DMS53 treated with DMSO at 0.1 percent for 48 hours (cell line): ENCODE measurements at regions not wholly inside any gene's neighbourhood (a gene's known extent, or its start where the extent isn't known, plus 50 kb on each side); places are given as distances from the start of the nearest gene placed in this dataset.
"Not testable (repeated sequence)": the region's sequence is repeated elsewhere in the genome, so short reads cannot be mapped to it uniquely, and the experiment has no call there.

Source experiments
- DNase-seq: peaks from one replicate; lab custom pipeline; 2025; ENCODE audit not compliant: unreplicated experiment; lab: John Stamatoyannopoulos, UW

DNA sequence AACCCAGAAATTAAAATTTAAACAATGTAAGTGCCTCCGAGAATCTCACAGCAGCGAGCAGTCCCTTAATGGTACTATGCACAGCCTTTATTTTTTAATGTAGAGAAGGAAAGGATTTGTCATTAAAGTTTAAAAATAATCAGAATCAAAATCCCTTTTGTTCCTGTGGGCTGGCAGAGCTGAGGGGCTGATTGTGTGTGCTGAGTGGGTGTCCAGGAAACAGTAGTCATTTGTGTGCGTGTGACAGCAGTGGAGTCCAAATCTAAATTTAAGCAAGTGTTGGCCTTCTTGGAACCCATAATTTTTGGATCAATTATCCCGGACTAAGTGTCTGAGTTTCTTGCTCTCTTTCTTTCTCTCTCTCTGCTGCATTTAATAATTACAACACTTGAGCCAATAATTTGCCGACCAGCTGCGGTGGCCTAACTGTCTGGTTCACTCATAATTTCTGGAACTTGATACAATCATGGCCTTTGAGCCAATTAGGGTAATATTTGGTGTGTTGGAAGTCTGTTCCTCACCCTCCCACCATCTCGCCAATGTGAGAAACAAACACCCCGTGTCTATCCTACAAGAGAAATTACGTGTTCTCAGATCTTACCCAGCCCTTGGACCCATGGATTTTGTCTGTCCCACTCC, 528.0 kb downstream of the SOX6 start:
- DNase-seq = no peak

DNA sequence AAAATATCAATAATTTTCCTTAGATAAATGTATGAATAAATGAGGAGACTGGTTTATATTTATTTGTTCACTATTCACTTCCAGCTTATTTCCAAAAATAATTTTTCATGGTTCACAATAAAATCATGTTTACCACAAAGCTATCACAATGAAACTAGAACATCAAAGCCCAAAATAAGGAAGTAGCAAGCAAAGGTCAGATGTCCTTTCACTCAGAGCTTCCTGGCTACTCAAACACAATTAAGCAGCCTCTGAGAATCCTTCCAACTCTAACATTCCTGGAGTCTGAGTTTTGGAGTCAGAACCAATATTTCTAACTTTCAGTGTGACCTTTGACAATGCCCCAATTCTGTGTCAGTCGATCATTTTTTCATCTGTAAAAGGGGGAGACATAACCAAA, 527.0 kb downstream of the SOX6 start:
- no peak for DNase-seq

- DNase-seq = no peak
These were observed 525.5 kb downstream of the SOX6 start for GRCh38 chr11:15830741-15831428.

- DNase-seq = no peak
These were observed 520.4 kb downstream of the SOX6 start for GRCh38 chr11:15835788-15836411.

- no peak for DNase-seq
These were observed 519.6 kb downstream of the SOX6 start for GRCh38 chr11:15836795-15837194.

DNA sequence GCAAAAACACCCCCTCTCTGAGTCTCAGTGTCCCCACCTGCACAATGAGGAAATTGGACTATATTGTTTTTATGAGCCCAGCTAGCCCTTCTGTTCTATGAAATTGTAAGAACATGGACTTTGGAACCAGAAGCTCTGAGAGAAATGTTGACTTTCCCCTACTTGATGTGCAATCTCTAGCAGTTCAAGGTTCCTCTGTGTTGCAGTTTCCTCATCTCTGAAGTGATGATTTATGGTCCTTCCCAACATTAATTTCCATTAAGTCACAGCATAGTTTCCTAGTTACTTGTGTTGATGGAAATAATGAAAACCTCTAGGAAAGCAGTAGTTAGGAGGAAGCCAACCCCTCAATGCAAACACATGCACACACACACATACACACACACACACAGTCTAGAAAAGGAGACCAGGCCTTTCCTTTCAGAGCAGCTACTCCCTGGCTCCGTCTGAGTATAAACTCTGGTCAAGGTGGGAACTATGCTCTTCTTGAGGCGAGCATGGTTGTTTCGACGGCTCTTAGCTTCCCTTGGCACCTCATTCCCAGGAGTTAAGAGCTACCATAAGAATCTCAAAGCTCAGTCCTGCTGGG, 518.4 kb downstream of the SOX6 start:
- DNase-seq = peak; percentile 7

DNA sequence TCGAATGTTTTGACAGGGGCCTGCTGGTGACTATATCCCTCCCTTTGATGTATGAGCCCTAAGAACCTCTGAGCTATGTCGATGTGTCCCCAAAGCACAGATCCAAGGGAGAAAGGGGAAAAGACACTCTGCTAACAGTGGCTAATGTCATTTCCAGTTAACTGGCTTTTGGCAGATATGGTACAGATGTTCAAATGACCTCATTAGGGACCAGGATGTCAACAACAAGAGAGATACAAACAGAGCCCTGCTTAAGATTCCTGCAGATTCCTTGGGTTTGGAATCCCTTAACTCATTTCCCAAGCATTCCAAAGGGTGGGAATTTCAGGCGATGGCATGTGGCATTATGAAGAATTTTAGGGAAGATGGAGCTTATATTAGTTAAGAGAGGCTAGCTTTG, 517.3 kb downstream of the SOX6 start:
- DNase-seq = no peak

GRCh38 chr11:15840966-15841365, 515.4 kb downstream of the SOX6 start:
- DNase-seq = no peak

- DNase-seq = no peak
These were observed 514.2 kb downstream of the SOX6 start for GRCh38 chr11:15841931-15842740.

- no peak for DNase-seq
These were observed 513.0 kb downstream of the SOX6 start for GRCh38 chr11:15843309-15843872.

DNA sequence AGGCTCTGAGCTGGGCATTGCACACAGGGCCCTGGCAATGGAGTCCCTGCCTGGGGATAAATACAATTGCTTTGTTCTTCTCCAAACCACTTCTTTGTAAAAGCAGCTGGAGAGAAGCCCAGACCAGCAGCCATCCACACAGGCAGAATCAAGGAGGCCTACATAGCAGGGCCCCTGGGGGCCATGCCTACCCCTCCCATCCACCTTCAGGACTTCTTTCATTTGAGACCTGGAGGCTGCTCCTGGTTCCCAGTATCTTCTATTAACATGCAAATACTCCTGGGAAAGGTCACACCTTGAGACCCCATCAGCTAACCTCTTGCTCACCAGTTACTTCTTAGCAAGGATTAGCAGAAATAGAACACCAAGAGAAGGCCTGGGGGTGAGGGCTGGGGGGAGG, 511.1 kb downstream of the SOX6 start:
- DNase-seq = no peak

DNA sequence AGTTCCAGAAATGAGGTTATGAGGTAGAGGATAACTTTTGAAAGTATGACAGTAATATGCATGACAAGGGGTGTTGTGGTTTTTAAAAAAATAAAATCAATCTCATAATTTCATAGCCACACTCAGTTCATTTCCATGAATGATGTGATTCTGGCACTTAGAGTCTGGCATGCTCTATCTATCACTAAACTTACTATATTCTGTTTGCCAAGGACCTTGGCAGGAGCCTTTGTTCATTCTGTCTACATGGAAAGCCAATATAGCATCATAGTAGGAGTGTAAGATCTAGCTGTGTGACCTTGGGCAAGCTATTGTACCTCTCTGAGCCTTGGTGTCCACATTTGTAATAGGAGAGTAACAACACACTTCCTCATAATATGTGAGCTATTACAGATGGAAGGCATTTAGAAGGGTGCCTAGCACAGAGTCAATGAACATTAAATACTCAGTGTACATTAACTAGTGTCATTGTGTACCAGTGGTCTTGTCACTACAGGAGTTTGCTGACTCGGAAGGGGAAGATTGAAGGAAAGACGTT, 507.6 kb downstream of the SOX6 start:
- no peak for DNase-seq

DNA sequence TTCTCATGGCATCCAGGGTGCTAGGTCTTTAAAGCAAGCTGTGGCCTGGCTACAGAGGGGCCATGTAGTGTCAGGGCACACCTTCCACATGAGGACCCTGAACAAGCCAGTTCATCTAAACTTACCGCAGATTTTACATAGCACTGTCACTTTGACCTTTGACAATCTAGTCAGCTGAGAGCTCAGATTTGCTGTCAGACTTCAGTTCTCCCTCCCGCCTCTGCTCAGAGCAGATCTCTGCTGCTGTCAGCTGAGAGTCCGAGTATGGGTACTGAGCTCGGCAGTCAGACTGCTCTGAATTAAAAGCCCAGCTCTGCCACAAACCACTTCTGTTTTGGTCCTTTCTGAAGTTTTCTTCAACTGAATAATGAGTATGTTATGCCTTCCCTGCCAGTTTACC, 507.1 kb downstream of the SOX6 start:
- DNase-seq = no peak

DNA sequence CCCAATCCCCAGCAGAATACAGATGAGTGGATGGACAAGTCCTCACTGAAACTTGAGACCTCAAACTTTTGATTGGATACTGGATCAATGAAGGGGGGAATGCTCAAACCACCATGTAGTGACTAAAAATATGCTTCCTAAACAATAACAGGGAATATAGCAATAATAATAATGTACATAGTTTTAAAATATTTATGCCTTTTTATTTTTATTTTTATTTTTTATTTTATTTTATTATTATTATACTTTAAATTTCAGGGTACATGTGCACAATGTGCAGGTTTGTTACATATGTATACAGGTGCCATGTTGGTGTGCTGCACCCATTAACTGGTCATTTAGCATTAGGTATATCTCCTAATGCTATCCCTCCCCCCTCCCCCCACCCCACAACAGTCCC, 506.0 kb downstream of the SOX6 start:
- not testable (repeated sequence) for DNase-seq

- DNase-seq = no peak
These were observed 505.3 kb downstream of the SOX6 start for GRCh38 chr11:15851051-15851498.

DNA sequence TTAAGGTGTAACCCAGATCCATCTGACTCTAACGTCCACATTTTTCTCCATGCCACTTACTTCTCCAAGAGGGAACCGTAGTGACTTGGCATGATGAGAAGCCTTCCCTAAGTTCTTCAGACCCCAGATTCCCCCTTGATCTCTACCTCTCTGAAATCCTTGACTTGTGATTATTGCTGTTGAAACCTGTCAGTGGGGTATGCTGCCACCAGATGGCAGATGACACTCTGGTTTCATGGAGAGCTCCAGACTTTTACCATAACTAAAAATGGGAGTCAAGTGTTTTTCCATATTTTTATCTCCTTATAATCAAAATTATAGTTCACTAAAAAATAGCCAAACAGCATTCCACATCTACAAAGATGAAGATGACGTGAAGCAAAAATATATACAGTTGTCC, 504.2 kb downstream of the SOX6 start:
- DNase-seq = peak; percentile 21

DNA sequence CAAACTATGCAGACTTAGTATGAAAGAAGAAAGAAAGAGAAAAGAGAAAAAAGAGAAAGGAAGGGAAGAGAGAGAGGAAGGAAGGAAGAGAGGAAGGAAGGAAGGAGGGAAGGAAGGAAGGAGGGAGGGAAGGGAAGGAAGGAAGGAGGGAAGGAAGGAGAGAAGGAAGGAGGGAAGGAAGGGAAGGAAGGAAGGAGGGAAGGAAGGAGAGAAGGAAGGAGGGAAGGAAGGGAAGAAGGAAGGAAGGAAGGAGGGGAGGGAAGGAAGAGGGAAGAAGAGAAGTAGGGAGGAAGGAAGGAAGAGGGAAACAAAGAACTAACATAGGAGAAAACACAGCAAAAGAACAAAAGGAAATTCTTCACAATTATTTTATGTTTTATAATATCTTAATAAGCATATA, 502.1 kb downstream of the SOX6 start:
- DNase-seq = no peak

- DNase-seq = no peak
These were observed 497.5 kb downstream of the SOX6 start for GRCh38 chr11:15858881-15859280.

DNA sequence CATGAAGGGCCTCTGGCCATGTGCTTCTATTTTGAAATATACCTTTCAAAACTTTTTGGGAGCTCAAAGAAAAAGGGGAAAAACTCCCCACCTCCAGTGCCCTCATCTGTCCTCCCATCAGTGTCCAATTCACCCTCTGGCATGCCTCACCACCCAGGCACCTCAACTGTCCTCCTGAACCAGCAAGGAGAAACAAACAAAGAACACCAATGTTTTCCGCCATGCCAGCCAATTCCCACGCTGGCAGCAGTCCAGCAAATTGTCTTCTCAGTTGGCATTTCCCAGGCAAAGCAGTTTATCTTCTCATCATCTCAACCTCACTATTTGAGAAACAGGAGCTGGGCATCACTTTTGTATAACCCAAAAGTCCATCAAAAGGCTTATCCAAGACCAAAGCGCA, 496.9 kb downstream of the SOX6 start:
- DNase-seq = no peak

DNA sequence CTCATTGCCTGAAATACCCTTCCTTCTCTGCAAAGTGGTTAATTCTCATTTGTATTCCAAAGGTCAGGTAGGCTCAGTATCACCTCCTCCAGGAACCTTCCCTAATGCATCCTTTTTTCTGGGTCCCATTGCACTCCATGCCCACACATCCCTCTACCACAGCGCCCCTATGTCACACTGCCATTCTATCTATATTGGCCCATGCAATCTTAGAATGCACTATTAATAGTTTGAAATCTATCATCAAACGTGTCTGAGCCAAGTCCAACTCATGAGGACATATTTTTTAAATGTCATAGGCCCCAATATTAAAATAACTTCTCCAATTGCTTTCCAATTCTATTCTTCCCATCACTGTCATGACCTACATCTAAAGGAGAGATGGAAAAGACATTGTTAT, 495.1 kb downstream of the SOX6 start:
- no peak for DNase-seq

DNA sequence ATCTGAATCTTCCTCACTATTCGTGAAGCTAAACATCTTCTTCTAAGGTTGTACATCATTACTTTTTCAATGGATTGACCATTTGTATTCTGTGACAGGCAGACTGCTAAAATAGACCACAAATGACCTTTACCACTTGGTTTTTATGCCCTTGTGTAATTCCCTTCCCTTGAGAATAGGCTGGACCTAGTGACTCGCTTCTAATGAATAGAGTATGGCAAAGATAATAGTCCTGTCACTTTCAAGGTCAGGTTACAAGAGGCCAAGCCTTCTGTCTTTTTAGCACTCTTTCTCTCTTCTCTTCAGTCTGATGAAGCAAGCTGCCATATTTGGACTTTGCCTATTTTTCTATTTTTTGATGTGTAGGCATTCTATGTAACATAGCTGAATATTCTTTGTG, 492.9 kb downstream of the SOX6 start:
- DNase-seq = no peak
